ENCODE measurements at regions not wholly inside any gene's neighbourhood (a gene's known extent, or its start where the extent isn't known, plus 50 kb on each side); places are given as distances from the start of the nearest gene placed in this dataset.

DNA sequence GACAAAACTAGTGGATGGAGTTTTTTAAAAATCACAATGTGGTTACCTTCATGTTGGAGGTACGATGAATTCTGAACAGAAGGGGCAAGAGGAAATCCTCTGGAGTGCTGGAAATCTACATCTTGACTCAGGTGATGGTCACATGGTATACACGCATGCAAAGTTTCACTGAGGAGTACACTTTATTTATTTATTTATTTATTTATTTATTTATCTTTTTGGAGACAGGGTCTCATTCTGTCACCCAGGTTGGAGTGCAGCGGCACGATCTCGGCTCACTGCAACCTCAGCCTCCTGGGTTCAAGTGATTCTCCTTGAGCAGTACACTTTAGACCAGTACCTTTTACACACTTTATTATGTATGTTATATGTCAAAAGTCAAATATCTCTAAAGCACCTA, 645.7 kb upstream of the DIPK2B start:
- no peak overlapping the region for H3K27ac ChIP-seq
- no peak overlapping the region for H3K4me3 ChIP-seq
- DNase-seq (ENCODE audit: low spot score): no peak
- TF ChIP-seq, protein P1, sequence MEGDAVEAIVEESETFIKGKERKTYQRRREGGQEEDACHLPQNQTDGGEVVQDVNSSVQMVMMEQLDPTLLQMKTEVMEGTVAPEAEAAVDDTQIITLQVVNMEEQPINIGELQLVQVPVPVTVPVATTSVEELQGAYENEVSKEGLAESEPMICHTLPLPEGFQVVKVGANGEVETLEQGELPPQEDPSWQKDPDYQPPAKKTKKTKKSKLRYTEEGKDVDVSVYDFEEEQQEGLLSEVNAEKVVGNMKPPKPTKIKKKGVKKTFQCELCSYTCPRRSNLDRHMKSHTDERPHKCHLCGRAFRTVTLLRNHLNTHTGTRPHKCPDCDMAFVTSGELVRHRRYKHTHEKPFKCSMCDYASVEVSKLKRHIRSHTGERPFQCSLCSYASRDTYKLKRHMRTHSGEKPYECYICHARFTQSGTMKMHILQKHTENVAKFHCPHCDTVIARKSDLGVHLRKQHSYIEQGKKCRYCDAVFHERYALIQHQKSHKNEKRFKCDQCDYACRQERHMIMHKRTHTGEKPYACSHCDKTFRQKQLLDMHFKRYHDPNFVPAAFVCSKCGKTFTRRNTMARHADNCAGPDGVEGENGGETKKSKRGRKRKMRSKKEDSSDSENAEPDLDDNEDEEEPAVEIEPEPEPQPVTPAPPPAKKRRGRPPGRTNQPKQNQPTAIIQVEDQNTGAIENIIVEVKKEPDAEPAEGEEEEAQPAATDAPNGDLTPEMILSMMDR (IDR thresholded peaks at IDR 0.05): no peak

DNA sequence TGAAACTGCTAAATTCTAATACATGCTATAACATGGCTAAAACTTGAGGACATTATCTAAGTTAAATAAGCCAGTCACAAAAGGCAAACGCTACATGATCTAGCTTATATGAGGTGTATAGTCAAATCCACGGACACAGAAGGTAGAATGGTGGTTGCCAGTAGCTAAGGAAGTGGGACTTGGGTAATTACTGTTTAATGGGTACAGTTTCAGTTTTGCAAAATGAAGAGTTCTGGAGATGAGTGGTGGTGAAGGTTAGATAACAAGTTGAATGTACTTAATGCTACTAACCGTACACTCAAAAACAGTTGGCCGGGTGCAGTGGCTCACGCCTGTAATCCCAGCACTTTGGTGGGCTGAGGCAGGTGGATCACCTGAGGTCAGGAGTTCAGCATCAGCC, 644.5 kb upstream of the DIPK2B start:
- no peak overlapping the region for H3K4me3 ChIP-seq
- no peak overlapping the region for H3K27ac ChIP-seq
- DNase-seq (ENCODE audit: low spot score): no peak
- TF ChIP-seq, protein P1 (IDR thresholded peaks at IDR 0.05): no peak

- no peak for DNase-seq (ENCODE audit: low spot score)
- no peak overlapping the region for H3K4me3 ChIP-seq
- H3K27ac ChIP-seq: no peak overlapping the region
- TF ChIP-seq, protein P1 (IDR thresholded peaks at IDR 0.05): no peak
These were observed 642.8 kb upstream of the DIPK2B start for GRCh38 chrX:45843518-45843917.

DNA sequence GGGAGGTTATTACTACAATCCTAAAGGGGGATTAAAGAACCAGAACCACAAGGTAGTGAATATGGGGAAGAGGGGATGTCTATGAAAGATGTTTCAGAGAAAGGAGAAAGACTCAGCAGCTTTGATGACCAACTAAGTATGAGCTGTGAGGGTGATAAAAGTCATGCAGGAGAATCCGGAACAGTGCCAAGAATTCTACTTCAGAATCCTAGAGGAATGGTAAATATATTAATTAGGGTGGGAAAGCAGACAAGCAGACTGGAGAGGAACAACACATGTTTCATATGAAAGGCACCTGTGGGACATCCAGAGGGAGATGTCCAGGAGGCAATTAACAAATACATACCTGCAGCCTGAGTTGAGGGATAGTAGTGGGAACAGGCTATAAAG, 642.2 kb upstream of the DIPK2B start:
- H3K4me3 ChIP-seq: no peak overlapping the region

GRCh38 chrX:45842207-45842925, 641.7 kb upstream of the DIPK2B start:
- Histone ChIP-seq H3K4me3 (no peak overlapping the region), H3K27ac (no peak overlapping the region)
- TF ChIP-seq, protein P1 (IDR thresholded peaks at IDR 0.05): no peak
- no peak for DNase-seq (ENCODE audit: low spot score)

More for the DNA sequence above, 642.2 kb upstream of the DIPK2B start:
- DNase-seq (ENCODE audit: low spot score): no peak
- TF ChIP-seq, protein P1 (IDR thresholded peaks at IDR 0.05): no peak
- H3K27ac ChIP-seq: no peak overlapping the region

GRCh38 chrX:45840411-45840950, 639.8 kb upstream of the DIPK2B start:
- no peak for DNase-seq (ENCODE audit: low spot score)
- Histone ChIP-seq H3K27ac (no peak overlapping the region), H3K4me3 (no peak overlapping the region)
- TF ChIP-seq, protein P1 (IDR thresholded peaks at IDR 0.05): no peak

DNA sequence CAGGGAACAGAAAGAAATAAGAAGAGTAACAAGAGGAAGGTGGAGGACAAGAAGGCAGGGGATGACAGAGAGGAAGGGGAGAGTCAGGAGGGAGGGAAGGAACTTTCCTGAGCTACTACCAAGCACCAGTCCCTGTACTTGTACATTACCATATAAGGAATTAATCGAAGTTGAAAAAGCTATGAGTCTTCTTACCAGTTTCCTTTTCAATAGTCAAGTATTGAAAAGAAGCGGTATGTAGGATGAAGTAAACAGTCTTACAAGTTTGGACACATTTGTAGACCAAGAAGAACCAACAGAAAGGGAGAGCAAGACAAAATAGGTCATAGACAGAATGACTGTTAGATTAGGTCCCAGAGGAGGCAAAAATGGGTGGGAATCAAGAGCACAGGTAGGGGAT, 629.7 kb upstream of the DIPK2B start:
- Histone ChIP-seq H3K4me3 (no peak overlapping the region), H3K27ac (no peak overlapping the region)
- DNase-seq (ENCODE audit: low spot score): no peak
- TF ChIP-seq, protein P1 (IDR thresholded peaks at IDR 0.05): no peak

Data from coronary artery (tissue), 2 donors.